ENCODE measurements at regions not wholly inside any gene's neighbourhood (a gene's known extent, or its start where the extent isn't known, plus 50 kb on each side); places are given as distances from the start of the nearest gene placed in this dataset.

GRCh38 chr6:126764104-126764503, 354.4 kb upstream of the RSPO3 start:
- no peak for TF ChIP-seq CTCF (IDR thresholded peaks at IDR 0.05)
- H3K4me3 Mint-ChIP-seq (ENCODE audit: unreplicated experiment): no peak overlapping the region
- H3K9me3 Mint-ChIP-seq (ENCODE audit: low read depth): no peaks in the 10 kb centered on the region
- no peak overlapping the region for H3K27ac Mint-ChIP-seq (ENCODE audit: unreplicated experiment)
- no peak for DNase-seq (ENCODE audit: low spot score)
- H3K4me1 Mint-ChIP-seq (ENCODE audit: low read depth): peaks cover 12% of the 10 kb centered on the region
- H3K27me3 Mint-ChIP-seq (ENCODE audit: low read depth): peaks cover 6% of the 10 kb centered on the region
- no peaks in the 10 kb centered on the region for H3K36me3 Mint-ChIP-seq (ENCODE audit: low read depth)

DNA sequence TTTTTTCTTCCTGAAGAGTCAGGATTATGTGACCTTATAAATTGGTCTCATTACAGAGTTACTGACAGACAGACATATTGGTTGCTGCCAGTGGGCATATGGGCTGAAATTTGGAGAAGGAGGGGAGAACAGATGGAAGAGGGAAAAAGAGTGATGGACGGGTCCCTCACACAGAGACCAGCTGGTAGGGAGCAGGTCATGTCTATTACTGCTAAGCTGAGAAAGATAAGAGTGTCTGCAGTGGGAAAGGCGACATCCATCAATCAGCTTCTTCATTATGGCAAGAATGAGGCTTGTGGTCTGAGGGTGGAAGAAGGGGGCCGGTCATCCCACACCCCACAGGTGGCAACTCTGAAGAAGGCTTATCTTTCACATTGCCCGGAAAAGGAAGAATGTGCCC, 353.8 kb upstream of the RSPO3 start:
- H3K9me3 Mint-ChIP-seq (ENCODE audit: low read depth): no peaks in the 10 kb centered on the region
- no peaks in the 10 kb centered on the region for H3K36me3 Mint-ChIP-seq (ENCODE audit: low read depth)
- TF ChIP-seq CTCF (IDR thresholded peaks at IDR 0.05): no peak
- H3K27me3 Mint-ChIP-seq (ENCODE audit: low read depth): peaks cover 6% of the 10 kb centered on the region
- H3K27ac Mint-ChIP-seq (ENCODE audit: unreplicated experiment): no peak overlapping the region
- H3K4me3 Mint-ChIP-seq (ENCODE audit: unreplicated experiment): no peak overlapping the region
- no peak for DNase-seq (ENCODE audit: low spot score)
- H3K4me1 Mint-ChIP-seq (ENCODE audit: low read depth): peaks cover 12% of the 10 kb centered on the region

DNA sequence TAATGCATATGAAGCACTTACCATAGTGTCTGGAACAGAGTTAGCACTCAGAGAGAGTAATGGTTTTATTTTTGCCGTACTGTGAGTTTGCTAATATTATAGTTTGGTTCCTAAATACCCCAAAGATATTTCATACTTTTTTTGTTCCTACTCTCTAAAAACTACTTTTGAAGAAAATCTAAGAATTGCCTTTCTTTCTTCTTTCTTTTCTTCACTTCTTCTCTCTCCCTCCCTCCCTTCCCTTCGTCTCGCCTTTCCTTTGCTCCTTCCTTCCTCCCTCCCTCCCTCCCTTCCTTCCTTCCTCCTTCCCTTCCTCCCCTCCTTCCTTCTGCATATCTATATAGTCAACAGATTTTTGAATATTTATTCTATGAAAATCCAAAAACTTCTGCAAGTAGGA, 351.7 kb upstream of the RSPO3 start:
- Mint-ChIP-seq H3K36me3 (ENCODE audit: low read depth) (no peaks in the 10 kb centered on the region), H3K4me1 (ENCODE audit: low read depth) (peaks cover 12% of the 10 kb centered on the region), H3K4me3 (ENCODE audit: unreplicated experiment) (no peak overlapping the region), H3K27me3 (ENCODE audit: low read depth) (peaks cover 6% of the 10 kb centered on the region), H3K9me3 (ENCODE audit: low read depth) (no peaks in the 10 kb centered on the region), H3K27ac (ENCODE audit: unreplicated experiment) (no peak overlapping the region)
- TF ChIP-seq CTCF (IDR thresholded peaks at IDR 0.05): no peak
- no peak for DNase-seq (ENCODE audit: low spot score)

DNA sequence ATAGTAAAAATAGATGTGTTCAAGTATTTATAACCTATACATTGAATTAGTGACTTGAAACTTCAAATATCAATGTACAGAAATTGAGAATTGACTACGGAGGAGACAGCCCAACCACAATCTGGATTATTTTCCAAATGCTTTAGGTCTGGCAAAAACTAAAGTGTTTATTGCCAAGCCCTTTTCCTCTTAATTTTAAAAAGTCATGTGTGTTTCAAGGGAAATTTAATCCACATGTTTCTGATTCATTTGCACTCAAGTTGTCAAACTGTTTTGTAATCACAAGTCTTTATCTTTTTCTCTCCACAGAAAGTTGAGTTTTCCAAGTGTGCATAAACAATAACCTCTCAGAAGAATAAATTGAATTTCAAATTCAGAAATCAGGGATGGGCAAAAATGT, 350.8 kb upstream of the RSPO3 start:
- no peak overlapping the region for H3K4me3 Mint-ChIP-seq (ENCODE audit: unreplicated experiment)
- no peak for TF ChIP-seq CTCF (IDR thresholded peaks at IDR 0.05)
- H3K4me1 Mint-ChIP-seq (ENCODE audit: low read depth): peaks cover 12% of the 10 kb centered on the region
- H3K36me3 Mint-ChIP-seq (ENCODE audit: low read depth): no peaks in the 10 kb centered on the region
- H3K27me3 Mint-ChIP-seq (ENCODE audit: low read depth): peaks cover 6% of the 10 kb centered on the region
- H3K9me3 Mint-ChIP-seq (ENCODE audit: low read depth): no peaks in the 10 kb centered on the region
- DNase-seq (ENCODE audit: low spot score): no peak
- no peak overlapping the region for H3K27ac Mint-ChIP-seq (ENCODE audit: unreplicated experiment)

DNA sequence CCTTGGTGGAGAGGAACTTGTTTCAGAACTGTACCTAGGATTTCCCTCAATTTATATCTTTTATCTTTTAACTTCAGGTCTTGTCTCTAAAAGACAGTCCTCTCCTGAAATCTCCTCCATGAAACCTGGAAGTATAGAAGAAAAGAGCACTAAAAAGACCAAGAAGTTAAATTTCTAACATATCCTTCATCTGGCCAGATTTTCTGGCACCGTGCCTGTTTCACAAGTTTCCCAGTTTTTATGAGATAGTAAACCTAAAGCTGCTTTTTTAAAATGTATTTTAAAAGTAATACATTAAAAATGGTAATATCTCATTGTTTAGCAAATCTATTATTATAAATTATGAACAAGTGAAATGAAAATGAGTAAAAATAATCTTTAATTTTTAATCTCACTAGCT, 348.3 kb upstream of the RSPO3 start:
- Mint-ChIP-seq H3K4me3 (ENCODE audit: unreplicated experiment) (no peak overlapping the region), H3K36me3 (ENCODE audit: low read depth) (no peaks in the 10 kb centered on the region), H3K27me3 (ENCODE audit: low read depth) (peaks cover 3% of the 10 kb centered on the region), H3K9me3 (ENCODE audit: low read depth) (no peaks in the 10 kb centered on the region), H3K27ac (ENCODE audit: unreplicated experiment) (no peak overlapping the region), H3K4me1 (ENCODE audit: low read depth) (peaks cover 13% of the 10 kb centered on the region)
- TF ChIP-seq CTCF (IDR thresholded peaks at IDR 0.05): no peak
- DNase-seq (ENCODE audit: low spot score): no peak
